ENCODE measurements at regions not wholly inside any gene's neighbourhood (a gene's known extent, or its start where the extent isn't known, plus 50 kb on each side); places are given as distances from the start of the nearest gene placed in this dataset.

- DNase-seq = no peak
Measured at GRCh38 chr2:67783026-67783425, 279.8 kb downstream of the C1D start.

- no peak for DNase-seq
Measured at GRCh38 chr2:67790622-67791021, 272.2 kb downstream of the C1D start.

DNA sequence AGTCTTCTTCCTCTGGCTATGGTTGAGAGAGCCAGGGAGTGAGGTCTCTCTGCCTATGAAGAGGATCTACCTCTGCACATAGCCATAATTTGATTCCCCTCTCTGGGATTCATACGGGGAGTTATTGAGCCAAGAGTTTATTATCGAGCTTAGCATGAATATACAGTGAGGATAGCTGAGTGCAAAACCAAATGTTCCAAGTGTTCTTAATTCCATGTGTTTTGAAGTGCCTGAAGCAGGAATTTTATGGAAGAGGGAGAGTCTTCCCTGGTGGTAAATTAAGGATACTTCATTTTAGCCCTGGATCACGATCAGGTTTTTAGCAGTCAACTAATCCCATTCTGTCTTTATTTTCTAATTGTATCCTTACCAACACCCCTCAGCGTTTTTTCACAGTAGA is 270.6 kb downstream of the C1D start:
- no peak for DNase-seq

DNA sequence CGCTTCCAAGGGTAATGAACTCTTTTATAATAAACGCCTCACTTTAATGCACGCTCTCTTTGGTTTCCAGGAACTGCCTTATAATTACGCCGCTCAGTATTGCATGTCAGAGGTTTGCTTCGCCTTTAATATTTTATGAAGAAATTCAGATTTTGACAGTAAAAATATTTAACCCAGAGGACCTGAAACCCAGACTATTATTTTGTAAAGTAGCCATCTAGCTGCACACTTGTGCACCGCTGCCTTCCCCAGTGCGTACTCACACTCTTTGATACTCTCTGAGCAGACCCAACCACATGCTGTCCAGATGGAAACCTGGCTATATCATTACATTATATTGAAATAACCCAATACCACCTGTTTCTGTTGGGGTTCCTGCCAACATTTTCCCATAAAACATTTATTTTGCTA is 270.1 kb downstream of the C1D start:
- no peak for DNase-seq

- DNase-seq = no peak
Measured at GRCh38 chr2:67797801-67798540, 264.8 kb downstream of the C1D start.

DNA sequence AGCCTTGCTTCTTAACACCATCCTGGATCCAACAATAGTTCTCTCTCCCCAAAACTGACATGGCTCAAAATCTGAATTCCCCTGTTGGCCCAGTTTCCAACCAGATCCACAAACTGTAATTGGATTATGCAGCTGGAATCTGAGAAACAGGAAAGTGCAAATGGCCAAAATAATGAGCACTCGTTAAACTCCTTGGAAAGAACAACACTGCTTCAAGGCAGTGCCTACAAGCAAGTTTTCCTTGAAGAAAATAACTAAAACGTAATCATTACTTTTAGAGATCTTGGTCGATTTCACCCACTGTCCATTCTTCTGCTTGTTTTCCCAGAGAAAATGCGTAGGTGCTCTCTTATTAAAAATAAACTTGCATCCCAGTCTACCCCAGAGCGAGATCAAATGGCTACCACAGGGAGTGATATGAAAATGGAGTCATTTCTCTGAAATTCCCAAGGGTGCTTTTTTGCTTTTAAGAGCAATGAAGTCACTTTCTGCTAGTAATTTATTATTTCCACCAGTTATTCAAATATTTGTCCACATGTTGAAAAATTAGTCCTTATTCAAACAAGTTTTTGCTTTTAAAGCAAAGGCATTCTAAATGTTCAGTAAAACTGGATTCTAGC is 264.2 kb downstream of the C1D start:
- no peak for DNase-seq

- no peak for DNase-seq
Measured at GRCh38 chr2:67799886-67800285, 262.9 kb downstream of the C1D start.

- DNase-seq = no peak
Measured at GRCh38 chr2:67802291-67802690, 260.5 kb downstream of the C1D start.

GRCh38 chr2:67802824-67803223 is 260.0 kb downstream of the C1D start:
- no peak for DNase-seq

GRCh38 chr2:67806816-67807215 is 256.0 kb downstream of the C1D start:
- no peak for DNase-seq

DNA sequence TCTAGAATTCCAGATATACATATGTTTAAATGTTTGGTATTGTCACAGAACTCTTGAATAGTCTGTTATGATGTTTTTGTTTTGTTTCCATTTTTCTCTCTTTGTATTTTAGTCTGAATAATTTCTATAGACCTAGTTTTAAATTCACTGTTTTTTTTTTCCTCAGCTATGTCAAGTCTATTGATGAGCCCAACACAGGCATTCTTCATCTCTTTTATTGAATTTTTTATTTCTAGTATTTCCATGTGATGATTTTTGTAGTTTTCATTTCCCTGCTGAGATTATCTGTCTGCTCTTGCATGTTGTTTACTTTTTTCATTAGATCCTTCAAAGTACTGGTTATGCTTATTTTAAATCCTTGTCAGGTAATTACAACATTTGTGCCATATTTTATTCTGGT is 254.7 kb downstream of the C1D start:
- no peak for DNase-seq

DNA sequence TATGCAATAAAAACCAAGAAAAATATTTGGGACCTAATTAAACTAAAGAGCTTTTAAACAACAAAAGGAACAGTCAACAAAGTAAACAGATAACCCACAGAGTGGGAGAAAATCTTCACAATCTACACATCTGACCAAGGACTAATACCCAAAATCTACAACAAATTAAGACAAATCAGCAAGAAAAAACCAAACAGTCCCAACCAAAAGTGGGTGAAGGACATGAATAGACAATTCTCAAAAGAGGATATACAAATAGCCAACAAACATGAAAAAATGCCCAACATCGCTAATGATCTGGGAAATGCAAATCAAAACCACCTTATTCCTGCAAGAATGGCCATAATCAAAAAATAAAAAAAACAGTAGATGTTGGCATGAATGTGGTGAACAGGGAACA is 250.1 kb downstream of the C1D start:
- no peak for DNase-seq

- DNase-seq = no peak
Measured at GRCh38 chr2:67823726-67824125, 239.1 kb downstream of the C1D start.

DNA sequence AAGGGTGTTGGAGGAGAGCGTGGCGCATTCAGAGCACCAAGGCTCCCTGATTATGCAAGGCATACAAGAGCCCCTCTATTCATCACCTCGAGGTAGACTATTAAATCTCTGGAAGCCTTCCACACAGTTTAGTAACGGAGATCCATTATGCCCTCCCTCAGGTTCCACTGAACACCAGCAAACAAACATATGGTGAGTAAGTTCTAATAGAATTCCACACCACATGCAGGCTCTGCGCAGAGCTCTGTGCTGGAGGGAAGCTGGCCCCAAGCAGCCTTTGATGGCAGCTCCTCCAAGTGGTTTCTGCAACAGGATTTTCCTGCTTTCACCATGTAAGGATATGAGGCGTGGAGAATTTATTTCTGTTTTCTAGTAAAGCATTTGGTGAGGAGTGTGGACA is 238.6 kb downstream of the C1D start:
- DNase-seq = no peak

DNA sequence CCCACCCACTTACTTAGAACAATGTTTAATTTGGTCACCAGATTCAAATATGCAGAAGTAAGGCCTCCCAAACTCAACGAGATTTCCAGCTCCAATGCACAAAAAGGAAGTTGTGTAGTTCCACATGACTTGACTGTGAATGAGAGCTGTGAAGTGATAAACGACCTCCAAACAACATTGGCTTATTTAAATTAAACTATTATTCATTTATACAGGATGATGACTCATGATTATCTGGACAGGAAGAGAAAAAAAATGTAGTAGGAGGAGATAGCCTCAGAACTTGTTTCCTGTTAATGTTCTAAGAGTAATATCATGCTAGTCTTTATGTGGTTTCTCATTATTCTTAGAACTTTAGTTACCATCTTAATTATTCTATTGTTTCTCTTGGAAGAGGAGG is 237.3 kb downstream of the C1D start:
- DNase-seq = no peak

- no peak for DNase-seq
Measured at GRCh38 chr2:67828066-67828465, 234.7 kb downstream of the C1D start.

DNA sequence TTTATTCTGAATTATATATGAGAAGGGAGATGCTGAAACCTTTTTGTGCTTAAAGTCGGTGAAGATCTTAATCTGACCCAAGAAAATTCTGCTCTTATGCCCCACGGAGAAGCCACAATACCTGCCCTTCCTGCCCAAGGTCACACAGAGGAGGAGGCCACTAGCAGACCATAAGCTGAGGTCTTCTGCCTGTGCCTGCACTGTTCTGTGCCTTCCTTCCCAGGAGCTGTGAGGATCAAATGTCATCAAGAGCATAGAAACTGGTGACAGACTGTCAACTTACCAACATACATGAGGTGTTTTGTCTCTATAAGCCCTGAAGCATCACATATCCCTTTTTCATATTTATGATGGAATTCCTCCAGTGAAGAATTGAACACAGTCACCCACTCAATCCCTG is 233.3 kb downstream of the C1D start:
- no peak for DNase-seq

DNA sequence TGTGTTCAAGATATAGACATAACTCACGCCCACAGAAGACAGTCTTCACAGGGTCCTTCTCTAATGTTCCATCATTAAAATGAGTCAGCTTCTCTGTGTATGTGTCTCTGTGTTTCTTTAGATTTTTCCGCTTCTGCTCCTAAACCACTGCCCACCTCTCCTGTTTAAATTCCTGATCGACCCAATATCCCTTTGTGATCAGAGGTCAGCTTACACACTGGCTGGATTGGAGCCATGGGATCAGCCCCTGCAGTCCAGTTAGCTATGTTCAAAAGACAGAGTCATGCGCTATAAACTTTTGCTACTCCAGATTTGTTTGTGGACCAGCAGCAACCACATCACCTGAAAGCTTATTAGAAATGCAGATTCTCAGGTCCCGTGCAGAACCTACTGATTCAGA is 229.2 kb downstream of the C1D start:
- DNase-seq = no peak

DNA sequence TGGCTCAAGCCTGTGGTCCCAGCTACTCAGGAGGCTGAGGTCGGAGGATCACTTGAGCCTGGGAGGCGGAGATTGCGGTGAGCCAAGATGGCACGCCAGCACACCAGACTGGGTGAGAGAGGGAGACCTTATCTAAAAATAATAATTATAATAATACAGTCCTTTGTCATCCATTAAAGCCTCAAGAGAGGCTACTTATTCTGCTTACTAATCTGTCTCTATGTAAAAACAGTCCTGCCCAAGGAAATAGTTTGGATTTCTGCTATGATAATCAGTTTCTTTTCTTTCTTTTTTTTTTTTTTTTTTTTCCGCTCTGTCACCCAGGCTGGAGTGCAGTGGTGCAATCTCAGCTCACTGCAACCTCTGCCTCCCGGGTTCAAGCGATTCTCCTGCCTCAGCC is 228.3 kb downstream of the C1D start:
- DNase-seq = no peak

- no peak for DNase-seq
Measured at GRCh38 chr2:67835266-67835665, 227.5 kb downstream of the C1D start.

DNA sequence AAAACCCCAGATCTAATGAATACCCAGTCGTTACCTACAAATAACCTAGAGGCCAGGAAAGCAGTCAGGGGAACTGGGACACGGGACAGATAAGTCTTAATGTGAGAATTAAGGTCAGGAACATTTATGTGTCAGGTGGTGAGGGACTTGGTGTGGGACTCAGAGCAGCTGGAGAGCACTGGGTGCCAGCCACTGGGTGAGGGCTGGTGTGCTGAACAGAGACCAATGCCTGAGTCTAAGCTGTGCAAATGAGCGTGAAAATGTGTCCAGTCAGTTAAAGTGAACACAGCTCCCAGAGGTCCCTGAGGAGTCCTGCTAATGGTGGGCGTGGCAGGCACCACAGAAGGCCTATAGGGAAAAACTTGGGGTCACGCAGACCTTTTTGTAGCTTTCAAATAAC is 225.9 kb downstream of the C1D start:
- no peak for DNase-seq

- DNase-seq = no peak
Measured at GRCh38 chr2:67838205-67838604, 224.6 kb downstream of the C1D start.

DNA sequence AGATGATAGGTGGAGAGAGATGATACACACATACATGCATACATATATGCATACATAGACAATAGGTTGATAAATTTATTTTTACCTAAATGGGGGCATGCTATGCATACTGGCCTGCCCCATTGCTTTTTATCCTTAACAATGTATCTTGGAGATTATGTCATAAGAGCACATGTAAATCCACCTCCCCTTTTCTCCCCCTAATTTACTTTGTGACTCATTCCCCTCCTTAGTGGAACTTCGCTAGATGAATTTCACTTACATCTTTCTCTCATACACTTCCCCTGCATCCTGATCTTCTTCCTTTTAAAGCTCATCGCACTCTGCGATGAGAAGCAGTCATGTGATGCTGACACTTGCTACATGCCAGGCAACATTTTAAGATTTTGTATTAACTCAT is 223.6 kb downstream of the C1D start:
- no peak for DNase-seq

- DNase-seq = no peak
Measured at GRCh38 chr2:67839668-67840067, 223.1 kb downstream of the C1D start.

- no peak for DNase-seq
Measured at GRCh38 chr2:67840460-67841068, 222.2 kb downstream of the C1D start.
